ENCODE measurements at regions not wholly inside any gene's neighbourhood (a gene's known extent, or its start where the extent isn't known, plus 50 kb on each side); places are given as distances from the start of the nearest gene placed in this dataset.

DNA sequence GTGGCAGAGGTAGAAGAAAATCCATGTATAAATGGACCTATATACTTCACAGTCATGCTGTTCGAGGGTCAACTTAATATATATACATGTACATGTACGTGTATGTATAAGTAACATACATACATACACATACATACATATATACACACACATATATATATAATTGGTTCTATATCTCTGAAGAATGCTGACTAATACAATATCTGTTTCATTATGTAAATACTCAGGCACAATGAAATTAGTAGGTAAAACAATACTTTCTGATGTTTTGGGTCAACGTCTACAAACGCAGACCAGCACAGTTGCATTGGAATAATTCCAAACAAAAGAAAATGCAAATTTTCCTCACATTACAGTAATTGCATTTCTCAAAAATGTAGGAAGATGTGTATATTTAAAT is 202.7 kb upstream of the DAAM1 start:
- FAIRE-seq: no peak
- DNase-seq (ENCODE audit: low read depth, low spot score): no peak

DNA sequence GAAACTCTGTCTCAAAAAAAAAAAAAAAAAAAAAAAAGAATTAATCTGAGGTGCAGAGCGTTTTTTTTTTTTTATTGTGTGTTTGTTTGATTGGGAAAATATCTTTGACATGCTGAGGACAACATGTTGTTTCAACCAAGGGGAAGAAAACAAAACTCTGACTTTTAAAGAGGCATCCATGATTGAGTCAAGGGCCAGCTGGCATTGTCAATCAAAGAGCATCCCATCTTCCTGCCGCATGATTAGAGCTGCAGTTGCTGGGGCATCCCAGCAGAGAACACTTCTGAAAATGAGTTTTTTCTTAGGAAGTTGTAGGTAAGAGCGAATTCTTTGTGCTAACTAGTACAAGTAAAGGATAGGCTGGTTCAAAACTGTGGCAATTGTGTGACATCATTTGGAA is 200.9 kb upstream of the DAAM1 start:
- FAIRE-seq (no peak), DNase-seq (ENCODE audit: low read depth, low spot score) (no peak)
- H3K4me1 ChIP-seq (ENCODE audit: control insufficient read depth, extremely low read depth, insufficient read depth, low read length): no peaks in the 10 kb centered on the region
- no peak overlapping the region for H3K4me2 ChIP-seq (ENCODE audit: control insufficient read depth, extremely low read depth, insufficient read depth, low read depth, low read length)
- H4K20me1 ChIP-seq (ENCODE audit: control insufficient read depth, extremely low read depth, insufficient read depth, low read length): no peaks in the 10 kb centered on the region
- no peak overlapping the region for H3K9ac ChIP-seq (ENCODE audit: control insufficient read depth, extremely low read depth, insufficient read depth, low read length)
- no peaks in the 10 kb centered on the region for H3K9me1 ChIP-seq (ENCODE audit: control insufficient read depth, extremely low read depth, insufficient read depth, low read length)
- H3K4me3 ChIP-seq (ENCODE audit: control insufficient read depth in 2 of 3, extremely low read depth in 1 of 3, insufficient read depth in 2 of 3, low read depth in 1 of 3, low read length in 3 of 3): no peak overlapping the region
- H3K27ac ChIP-seq (ENCODE audit: control insufficient read depth, insufficient read depth, low read length): no peak overlapping the region
- no peaks in the 10 kb centered on the region for H3K9me3 ChIP-seq (ENCODE audit: control insufficient read depth, low read depth, low read length)
- no peaks in the 10 kb centered on the region for H3K79me2 ChIP-seq (ENCODE audit: control insufficient read depth, insufficient read depth, low read length)
- no peak for TF ChIP-seq EZH2 (IDR thresholded peaks at IDR 0.05; ENCODE audit: low read length)
- TF ChIP-seq, protein P1, sequence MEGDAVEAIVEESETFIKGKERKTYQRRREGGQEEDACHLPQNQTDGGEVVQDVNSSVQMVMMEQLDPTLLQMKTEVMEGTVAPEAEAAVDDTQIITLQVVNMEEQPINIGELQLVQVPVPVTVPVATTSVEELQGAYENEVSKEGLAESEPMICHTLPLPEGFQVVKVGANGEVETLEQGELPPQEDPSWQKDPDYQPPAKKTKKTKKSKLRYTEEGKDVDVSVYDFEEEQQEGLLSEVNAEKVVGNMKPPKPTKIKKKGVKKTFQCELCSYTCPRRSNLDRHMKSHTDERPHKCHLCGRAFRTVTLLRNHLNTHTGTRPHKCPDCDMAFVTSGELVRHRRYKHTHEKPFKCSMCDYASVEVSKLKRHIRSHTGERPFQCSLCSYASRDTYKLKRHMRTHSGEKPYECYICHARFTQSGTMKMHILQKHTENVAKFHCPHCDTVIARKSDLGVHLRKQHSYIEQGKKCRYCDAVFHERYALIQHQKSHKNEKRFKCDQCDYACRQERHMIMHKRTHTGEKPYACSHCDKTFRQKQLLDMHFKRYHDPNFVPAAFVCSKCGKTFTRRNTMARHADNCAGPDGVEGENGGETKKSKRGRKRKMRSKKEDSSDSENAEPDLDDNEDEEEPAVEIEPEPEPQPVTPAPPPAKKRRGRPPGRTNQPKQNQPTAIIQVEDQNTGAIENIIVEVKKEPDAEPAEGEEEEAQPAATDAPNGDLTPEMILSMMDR (optimal IDR thresholded peaks at IDR 0.05 in 1 of 3, IDR thresholded peaks at IDR 0.05 in 1 of 3, conservative IDR thresholded peaks at IDR 0.05 in 1 of 3; ENCODE audit: extremely low read depth in 1 of 3, insufficient read depth in 2 of 3, low read length in 3 of 3): no peak
- no peaks in the 10 kb centered on the region for H3K27me3 ChIP-seq (ENCODE audit: control insufficient read depth, extremely low read depth, insufficient read depth, low read length)
- H3K36me3 ChIP-seq (ENCODE audit: control insufficient read depth in 2 of 2, extremely low read depth in 1 of 2, insufficient read depth in 2 of 2, low read length in 2 of 2): no peaks in the 10 kb centered on the region
- dilution Hi-C loops (cut with MboI; ENCODE audit: extremely low pct_ligation_motif_present, low sequenced_read_pairs): no loop called here
- H2AFZ ChIP-seq (ENCODE audit: control insufficient read depth, low read length): no peak overlapping the region

More for the DNA sequence above, 202.7 kb upstream of the DAAM1 start:
- dilution Hi-C loops (cut with MboI; ENCODE audit: extremely low pct_ligation_motif_present, low sequenced_read_pairs): no loop called here
- Histone ChIP-seq H3K79me2 (ENCODE audit: control insufficient read depth, insufficient read depth, low read length) (no peaks in the 10 kb centered on the region), H3K36me3 (ENCODE audit: control insufficient read depth in 2 of 2, extremely low read depth in 1 of 2, insufficient read depth in 2 of 2, low read length in 2 of 2) (no peaks in the 10 kb centered on the region), H3K9me1 (ENCODE audit: control insufficient read depth, extremely low read depth, insufficient read depth, low read length) (no peaks in the 10 kb centered on the region), H3K9me3 (ENCODE audit: control insufficient read depth, low read depth, low read length) (no peaks in the 10 kb centered on the region), H3K27me3 (ENCODE audit: control insufficient read depth, extremely low read depth, insufficient read depth, low read length) (no peaks in the 10 kb centered on the region), H3K9ac (ENCODE audit: control insufficient read depth, extremely low read depth, insufficient read depth, low read length) (no peak overlapping the region), H3K4me1 (ENCODE audit: control insufficient read depth, extremely low read depth, insufficient read depth, low read length) (no peaks in the 10 kb centered on the region), H3K4me3 (ENCODE audit: control insufficient read depth in 2 of 3, extremely low read depth in 1 of 3, insufficient read depth in 2 of 3, low read depth in 1 of 3, low read length in 3 of 3) (no peak overlapping the region), H4K20me1 (ENCODE audit: control insufficient read depth, extremely low read depth, insufficient read depth, low read length) (no peaks in the 10 kb centered on the region), H3K4me2 (ENCODE audit: control insufficient read depth, extremely low read depth, insufficient read depth, low read depth, low read length) (no peak overlapping the region), H2AFZ (ENCODE audit: control insufficient read depth, low read length) (no peak overlapping the region), H3K27ac (ENCODE audit: control insufficient read depth, insufficient read depth, low read length) (no peak overlapping the region)
- no peak for TF ChIP-seq EZH2 (IDR thresholded peaks at IDR 0.05; ENCODE audit: low read length)
- TF ChIP-seq, protein P1 (optimal IDR thresholded peaks at IDR 0.05 in 1 of 3, IDR thresholded peaks at IDR 0.05 in 1 of 3, conservative IDR thresholded peaks at IDR 0.05 in 1 of 3; ENCODE audit: extremely low read depth in 1 of 3, insufficient read depth in 2 of 3, low read length in 3 of 3): no peak

All from keratinocyte (primary cell).